ENCODE measurements at regions not wholly inside any gene's neighbourhood (a gene's known extent, or its start where the extent isn't known, plus 50 kb on each side); places are given as distances from the start of the nearest gene placed in this dataset.

- DNase-seq: no peak
- ChIA-PET POLR2A (no interaction called here), CTCF (no interaction called here)
- no peaks in the 10 kb centered on the region for H3K36me3 ChIP-seq (ENCODE audit: control insufficient read depth in 2 of 2, extremely low read depth in 1 of 2, insufficient read depth in 1 of 2, low read length in 1 of 2)
- no peak overlapping the region for H3K27ac ChIP-seq (ENCODE audit: low read length)
- Mint-ChIP-seq H3K9me3 (peaks cover 0 to 5% (median 0%) of the 10 kb centered on the region in 3 donors), H3K27ac (no peak overlapping the region), H3K4me3 (no peak overlapping the region), H3K36me3 (no peaks in the 10 kb centered on the region), H3K4me1 (no peaks in the 10 kb centered on the region), H3K27me3 (peaks cover 6 to 16% of the 10 kb centered on the region in 2 donors)
- no peaks in the 10 kb centered on the region for H3K9me3 ChIP-seq
- ATAC-seq (replicated peaks in 1 of 4): no peak
- H3K27me3 ChIP-seq (replicated peaks in 1 of 2; ENCODE audit: control insufficient read depth in 2 of 2, extremely low read depth in 1 of 2, insufficient read depth in 2 of 2, low read length in 1 of 2): no peaks in the 10 kb centered on the region
- no peaks in the 10 kb centered on the region for H3K4me1 ChIP-seq (ENCODE audit: control insufficient read depth in 1 of 2, extremely low read depth in 1 of 2, insufficient read depth in 2 of 2, low read length in 2 of 2)
- H3K4me3 ChIP-seq (ENCODE audit: control insufficient read depth in 1 of 2, extremely low read depth in 1 of 2, low read length in 1 of 2): no peak overlapping the region
- WGBS (ENCODE audit: insufficient coverage): 33% methylated on average over 1 of the region's 1 CpG
These were observed 185.8 kb upstream of the RAG2 start for GRCh38 chr11:36783808-36784207.

- POLR2A ChIA-PET: no interaction called here
- CTCF ChIA-PET: no interaction called here
These were observed 181.8 kb upstream of the RAG2 start for GRCh38 chr11:36779791-36780190.

GRCh38 chr11:36777311-36777710 lies 179.3 kb upstream of the RAG2 start:
- POLR2A ChIA-PET: no interaction called here
- CTCF ChIA-PET: no interaction called here
- no CpG with 5 or more reads among the region's 2 CpGs for WGBS (ENCODE audit: insufficient coverage)

More at GRCh38 chr11:36779791-36780190, 181.8 kb upstream of the RAG2 start:
- H3K27ac ChIP-seq (ENCODE audit: low read length): no peak overlapping the region
- H3K4me1 ChIP-seq (ENCODE audit: control insufficient read depth in 1 of 2, extremely low read depth in 1 of 2, insufficient read depth in 2 of 2, low read length in 2 of 2): no peaks in the 10 kb centered on the region
- peaks cover 3 to 10% of the 10 kb centered on the region in 2 donors for H3K27me3 Mint-ChIP-seq
- H3K27me3 ChIP-seq (replicated peaks in 1 of 2; ENCODE audit: control insufficient read depth in 2 of 2, extremely low read depth in 1 of 2, insufficient read depth in 2 of 2, low read length in 1 of 2): peaks cover 0 to 2% of the 10 kb centered on the region in 2 experiments
- H3K9me3 Mint-ChIP-seq: peaks cover 0 to 5% (median 0%) of the 10 kb centered on the region in 3 donors
- H3K4me1 Mint-ChIP-seq: no peaks in the 10 kb centered on the region
- WGBS (ENCODE audit: insufficient coverage): 100% methylated on average over 1 of the region's 3 CpGs
- no peak overlapping the region for H3K27ac Mint-ChIP-seq
- H3K36me3 Mint-ChIP-seq: no peaks in the 10 kb centered on the region
- no peak overlapping the region for H3K4me3 Mint-ChIP-seq
- no peaks in the 10 kb centered on the region for H3K9me3 ChIP-seq
- H3K4me3 ChIP-seq (ENCODE audit: control insufficient read depth in 1 of 2, extremely low read depth in 1 of 2, low read length in 1 of 2): no peak overlapping the region
- no peak for DNase-seq
- ATAC-seq (replicated peaks in 1 of 4): no peak
- H3K36me3 ChIP-seq (ENCODE audit: control insufficient read depth in 2 of 2, extremely low read depth in 1 of 2, insufficient read depth in 1 of 2, low read length in 1 of 2): no peaks in the 10 kb centered on the region

GRCh38 chr11:36775756-36776155 lies 177.7 kb upstream of the RAG2 start:
- Histone ChIP-seq H3K27ac (ENCODE audit: low read length) (no peak overlapping the region), H3K36me3 (ENCODE audit: control insufficient read depth in 2 of 2, extremely low read depth in 1 of 2, insufficient read depth in 1 of 2, low read length in 1 of 2) (no peaks in the 10 kb centered on the region), H3K4me3 (ENCODE audit: control insufficient read depth in 1 of 2, extremely low read depth in 1 of 2, low read length in 1 of 2) (no peak overlapping the region), H3K9me3 (no peaks in the 10 kb centered on the region), H3K27me3 (replicated peaks in 1 of 2; ENCODE audit: control insufficient read depth in 2 of 2, extremely low read depth in 1 of 2, insufficient read depth in 2 of 2, low read length in 1 of 2) (peaks cover 0 to 2% of the 10 kb centered on the region in 2 experiments), H3K4me1 (ENCODE audit: control insufficient read depth in 1 of 2, extremely low read depth in 1 of 2, insufficient read depth in 2 of 2, low read length in 2 of 2) (no peaks in the 10 kb centered on the region)
- ATAC-seq (replicated peaks in 1 of 4) (no peak), DNase-seq (no peak)
- CTCF ChIA-PET: interaction anchor here in 1 of 2 donors (0.6 kb wide), 1 partner anchor 11 kb away, joined by 3 read pairs; no protein-coding TSS in a partner anchor
- no peaks in the 10 kb centered on the region for H3K4me1 Mint-ChIP-seq
- no peaks in the 10 kb centered on the region for H3K9me3 Mint-ChIP-seq
- POLR2A ChIA-PET: no interaction called here
- H3K4me3 Mint-ChIP-seq: no peak overlapping the region
- no peak overlapping the region for H3K27ac Mint-ChIP-seq
- no peaks in the 10 kb centered on the region for H3K36me3 Mint-ChIP-seq
- no CpG with 5 or more reads among the region's 2 CpGs for WGBS (ENCODE audit: insufficient coverage)
- no peaks in the 10 kb centered on the region for H3K27me3 Mint-ChIP-seq

More at GRCh38 chr11:36777311-36777710, 179.3 kb upstream of the RAG2 start:
- no peak for DNase-seq
- Histone ChIP-seq H3K9me3 (no peaks in the 10 kb centered on the region), H3K36me3 (ENCODE audit: control insufficient read depth in 2 of 2, extremely low read depth in 1 of 2, insufficient read depth in 1 of 2, low read length in 1 of 2) (no peaks in the 10 kb centered on the region), H3K4me3 (ENCODE audit: control insufficient read depth in 1 of 2, extremely low read depth in 1 of 2, low read length in 1 of 2) (no peak overlapping the region), H3K4me1 (ENCODE audit: control insufficient read depth in 1 of 2, extremely low read depth in 1 of 2, insufficient read depth in 2 of 2, low read length in 2 of 2) (no peaks in the 10 kb centered on the region), H3K27ac (ENCODE audit: low read length) (no peak overlapping the region), H3K27me3 (replicated peaks in 1 of 2; ENCODE audit: control insufficient read depth in 2 of 2, extremely low read depth in 1 of 2, insufficient read depth in 2 of 2, low read length in 1 of 2) (peaks cover 0 to 2% of the 10 kb centered on the region in 2 experiments)
- H3K27me3 Mint-ChIP-seq: peaks cover 0 to 3% of the 10 kb centered on the region in 2 donors
- no peaks in the 10 kb centered on the region for H3K4me1 Mint-ChIP-seq
- H3K27ac Mint-ChIP-seq: no peak overlapping the region
- H3K36me3 Mint-ChIP-seq: no peaks in the 10 kb centered on the region
- no peak overlapping the region for H3K4me3 Mint-ChIP-seq
- no peak for ATAC-seq (replicated peaks in 1 of 4)
- H3K9me3 Mint-ChIP-seq: no peaks in the 10 kb centered on the region

GRCh38 chr11:36775130-36775529 lies 177.1 kb upstream of the RAG2 start:
- no peaks in the 10 kb centered on the region for H3K9me3 Mint-ChIP-seq
- H3K27ac ChIP-seq (ENCODE audit: low read length): no peak overlapping the region
- WGBS (ENCODE audit: insufficient coverage): 80% methylated on average over 1 of the region's 1 CpG
- H3K9me3 ChIP-seq: no peaks in the 10 kb centered on the region
- no peaks in the 10 kb centered on the region for H3K4me1 Mint-ChIP-seq
- no peaks in the 10 kb centered on the region for H3K36me3 Mint-ChIP-seq
- H3K27ac Mint-ChIP-seq: no peak overlapping the region
- CTCF ChIA-PET: no interaction called here
- H3K27me3 ChIP-seq (replicated peaks in 1 of 2; ENCODE audit: control insufficient read depth in 2 of 2, extremely low read depth in 1 of 2, insufficient read depth in 2 of 2, low read length in 1 of 2): peaks cover 0 to 2% of the 10 kb centered on the region in 2 experiments
- ATAC-seq (replicated peaks in 1 of 4): no peak
- H3K4me1 ChIP-seq (ENCODE audit: control insufficient read depth in 1 of 2, extremely low read depth in 1 of 2, insufficient read depth in 2 of 2, low read length in 2 of 2): no peaks in the 10 kb centered on the region
- no peaks in the 10 kb centered on the region for H3K27me3 Mint-ChIP-seq
- POLR2A ChIA-PET: no interaction called here
- H3K36me3 ChIP-seq (ENCODE audit: control insufficient read depth in 2 of 2, extremely low read depth in 1 of 2, insufficient read depth in 1 of 2, low read length in 1 of 2): no peaks in the 10 kb centered on the region
- H3K4me3 ChIP-seq (ENCODE audit: control insufficient read depth in 1 of 2, extremely low read depth in 1 of 2, low read length in 1 of 2): no peak overlapping the region
- DNase-seq: no peak
- no peak overlapping the region for H3K4me3 Mint-ChIP-seq

GRCh38 chr11:36774603-36775002 lies 176.6 kb upstream of the RAG2 start:
- no peaks in the 10 kb centered on the region for H3K4me1 ChIP-seq (ENCODE audit: control insufficient read depth in 1 of 2, extremely low read depth in 1 of 2, insufficient read depth in 2 of 2, low read length in 2 of 2)

GRCh38 chr11:36763187-36763586 lies 165.2 kb upstream of the RAG2 start:
- no peaks in the 10 kb centered on the region for H3K36me3 Mint-ChIP-seq
- no peak for ATAC-seq (replicated peaks in 1 of 4)
- H3K27me3 Mint-ChIP-seq: peaks cover 0 to 6% of the 10 kb centered on the region in 2 donors
- WGBS (ENCODE audit: insufficient coverage): no CpG with 5 or more reads among the region's 1 CpG
- Histone ChIP-seq H3K4me3 (ENCODE audit: control insufficient read depth in 1 of 2, extremely low read depth in 1 of 2, low read length in 1 of 2) (no peak overlapping the region), H3K4me1 (ENCODE audit: control insufficient read depth in 1 of 2, extremely low read depth in 1 of 2, insufficient read depth in 2 of 2, low read length in 2 of 2) (no peaks in the 10 kb centered on the region), H3K9me3 (no peaks in the 10 kb centered on the region), H3K27me3 (replicated peaks in 1 of 2; ENCODE audit: control insufficient read depth in 2 of 2, extremely low read depth in 1 of 2, insufficient read depth in 2 of 2, low read length in 1 of 2) (no peaks in the 10 kb centered on the region), H3K27ac (ENCODE audit: low read length) (no peak overlapping the region), H3K36me3 (ENCODE audit: control insufficient read depth in 2 of 2, extremely low read depth in 1 of 2, insufficient read depth in 1 of 2, low read length in 1 of 2) (no peaks in the 10 kb centered on the region)
- H3K4me3 Mint-ChIP-seq: no peak overlapping the region
- H3K4me1 Mint-ChIP-seq: no peaks in the 10 kb centered on the region
- CTCF ChIA-PET: interaction anchor here in 1 of 2 donors (0.7 kb wide), 1 partner anchor 20 kb away, joined by 3 read pairs; no protein-coding TSS in a partner anchor
- DNase-seq: no peak
- peaks cover 0 to 3% (median 0%) of the 10 kb centered on the region in 3 donors for H3K9me3 Mint-ChIP-seq
- H3K27ac Mint-ChIP-seq: no peak overlapping the region
- POLR2A ChIA-PET: no interaction called here

More at GRCh38 chr11:36774603-36775002, 176.6 kb upstream of the RAG2 start:
- Histone ChIP-seq H3K9me3 (no peaks in the 10 kb centered on the region), H3K27ac (ENCODE audit: low read length) (no peak overlapping the region), H3K36me3 (ENCODE audit: control insufficient read depth in 2 of 2, extremely low read depth in 1 of 2, insufficient read depth in 1 of 2, low read length in 1 of 2) (no peaks in the 10 kb centered on the region), H3K4me3 (ENCODE audit: control insufficient read depth in 1 of 2, extremely low read depth in 1 of 2, low read length in 1 of 2) (no peak overlapping the region), H3K27me3 (replicated peaks in 1 of 2; ENCODE audit: control insufficient read depth in 2 of 2, extremely low read depth in 1 of 2, insufficient read depth in 2 of 2, low read length in 1 of 2) (peaks cover 0 to 2% of the 10 kb centered on the region in 2 experiments)
- Mint-ChIP-seq H3K4me1 (no peaks in the 10 kb centered on the region), H3K27me3 (peaks cover 0 to under 1% of the 10 kb centered on the region in 2 donors), H3K27ac (no peak overlapping the region), H3K4me3 (no peak overlapping the region), H3K36me3 (no peaks in the 10 kb centered on the region), H3K9me3 (no peaks in the 10 kb centered on the region)
- POLR2A ChIA-PET: no interaction called here
- CTCF ChIA-PET: no interaction called here
- DNase-seq: no peak
- no peak for ATAC-seq (replicated peaks in 1 of 4)
- 71% methylated on average over 1 of the region's 1 CpG for WGBS (ENCODE audit: insufficient coverage)

Data from T-cell (primary cell).